SK-N-SH treated with all-trans-retinoic acid at 6 μM for 48 hours (cell line): ENCODE measurements at regions not wholly inside any gene's neighbourhood (a gene's known extent, or its start where the extent isn't known, plus 50 kb on each side); places are given as distances from the start of the nearest gene placed in this dataset.

Experiments used
- ATAC-seq: fragments of 200-7000 bp; cut with Tn5 transposase; 3 replicates; pipeline ENCODE4 v1.9.1; 2020; ENCODE audit warnings: mild to moderate bottlenecking, moderate library complexity
- ARNTL ChIP-seq: fragments of 450-650 bp; formaldehyde crosslinking; IDR thresholded peaks from 2 replicates; pipeline ENCODE4 v1.5.0; 2020; ENCODE audit warnings: low read depth, mild to moderate bottlenecking, moderate library complexity, borderline replicate concordance
- BACH2 ChIP-seq: fragments of 250-450 bp; sonication (Bioruptor Pico); IDR thresholded peaks from 2 replicates; pipeline ENCODE4 v1.9.0; 2021; ENCODE audit warnings: mild to moderate bottlenecking, borderline replicate concordance
- CSDC2 ChIP-seq: fragments of 250-450 bp; sonication (Bioruptor Pico); IDR thresholded peaks from 2 replicates; pipeline ENCODE4 v1.5.0; 2020; ENCODE audit warnings: mild to moderate bottlenecking, moderate library complexity
- CSRNP3 ChIP-seq: fragments of 250-450 bp; sonication (Bioruptor Pico); IDR thresholded peaks from 2 replicates; pipeline ENCODE4 v1.5.1; 2021; ENCODE audit warnings: mild to moderate bottlenecking, moderate library complexity
- ESRRG ChIP-seq: fragments of 250-450 bp; sonication (Bioruptor Pico); IDR thresholded peaks from 2 replicates; pipeline ENCODE4 v1.6.1; 2021; ENCODE audit warnings: mild to moderate bottlenecking
- GLIS3 ChIP-seq: fragments of 250-450 bp; sonication (Bioruptor Pico); IDR thresholded peaks from 2 replicates; pipeline ENCODE4 v1.5.0; 2020; ENCODE audit warnings: mild to moderate bottlenecking, moderate library complexity
- ISL1 ChIP-seq: fragments of 250-450 bp; sonication (Bioruptor Pico); IDR thresholded peaks from 2 replicates; pipeline ENCODE4 v2.1.2; 2022; ENCODE audit warnings: mild to moderate bottlenecking, moderate library complexity
- OSR1 ChIP-seq: fragments of 250-450 bp; sonication (Bioruptor Pico); IDR thresholded peaks from 2 replicates; pipeline ENCODE4 v1.8.0; 2022; ENCODE audit warnings: moderate library complexity, mild to moderate bottlenecking, inconsistent platforms
- PATZ1 ChIP-seq: fragments of 250-450 bp; sonication (Bioruptor Pico); IDR thresholded peaks from 2 replicates; pipeline ENCODE4 v1.8.0; 2020; ENCODE audit warnings: mild to moderate bottlenecking, moderate library complexity, borderline replicate concordance
- POU6F1 ChIP-seq: fragments of 250-450 bp; sonication (Bioruptor Pico); IDR thresholded peaks from 2 replicates; pipeline ENCODE4 v1.8.0; 2021; ENCODE audit warnings: low read depth, mild to moderate bottlenecking, moderate library complexity, borderline replicate concordance
- PPARA ChIP-seq: fragments of 250-450 bp; sonication (Bioruptor Pico); IDR thresholded peaks from 2 replicates; pipeline ENCODE4 v1.5.0; 2020; ENCODE audit warnings: mild to moderate bottlenecking, borderline replicate concordance
- SNAI2 ChIP-seq: fragments of 250-450 bp; sonication (Bioruptor Pico); IDR thresholded peaks from 2 replicates; pipeline ENCODE4 v1.5.0; 2020; ENCODE audit warnings: mild to moderate bottlenecking, moderate library complexity
- TOX ChIP-seq: fragments of 250-450 bp; sonication (Bioruptor Pico); IDR thresholded peaks from 2 replicates; pipeline ENCODE4 v1.8.0; 2021; ENCODE audit warnings: mild to moderate bottlenecking, moderate library complexity, borderline replicate concordance
- TSHZ2 ChIP-seq: fragments of 250-450 bp; sonication (Bioruptor Pico); IDR thresholded peaks from 2 replicates; pipeline ENCODE4 v1.5.0; 2020; ENCODE audit warnings: mild to moderate bottlenecking, moderate library complexity
- ZC3H10 ChIP-seq: fragments of 250-450 bp; sonication (Bioruptor Pico); IDR thresholded peaks from 2 replicates; pipeline ENCODE4 v1.5.1; 2021; ENCODE audit warnings: mild to moderate bottlenecking, moderate library complexity
- ZFP3 ChIP-seq: fragments of 250-450 bp; sonication (Bioruptor Pico); IDR thresholded peaks from 2 replicates; pipeline ENCODE4 v1.5.0; 2020; ENCODE audit warnings: mild to moderate bottlenecking, moderate library complexity
- ZFP30 ChIP-seq: fragments of 450-650 bp; formaldehyde crosslinking; IDR thresholded peaks from 2 replicates; pipeline ENCODE4 v1.5.0; 2022; ENCODE audit warnings: mild to moderate bottlenecking, moderate library complexity
- ZNF565 ChIP-seq: fragments of 450-650 bp; formaldehyde crosslinking; conservative IDR thresholded peaks from 2 replicates; pipeline ENCODE4 v1.5.0; 2020; ENCODE audit warnings: low read depth, mild to moderate bottlenecking, moderate library complexity
- ZNF70 ChIP-seq: fragments of 450-650 bp; formaldehyde crosslinking; IDR thresholded peaks from 2 replicates; pipeline ENCODE4 v1.5.0; 2020; ENCODE audit warnings: mild to moderate bottlenecking, moderate library complexity
- ZNF8 ChIP-seq: fragments of 450-650 bp; formaldehyde crosslinking; IDR thresholded peaks from 2 replicates; pipeline ENCODE4 v1.5.0; 2020; ENCODE audit warnings: mild to moderate bottlenecking, moderate library complexity

- no peak for ATAC-seq
- TF ChIP-seq OSR1 (CRISPR knock-in tag), result no peak
Observed at GRCh38 chr7:85289279-85289678, 102.4 kb upstream of the SEMA3D start.

- peak; percentile 62 for ATAC-seq
- TF ChIP-seq TSHZ2 (CRISPR knock-in tag), result no peak
- no peak for TF ChIP-seq PPARA (CRISPR knock-in tag)
- TF ChIP-seq CSRNP3 (CRISPR knock-in tag), result no peak
- TF ChIP-seq CSDC2 (CRISPR knock-in tag), result no peak
- TF ChIP-seq OSR1 (CRISPR knock-in tag), result no peak
- TF ChIP-seq ISL1 (CRISPR knock-in tag), result no peak
- no peak for TF ChIP-seq ZNF70 (CRISPR knock-in tag)
Observed at GRCh38 chr7:85287106-85287825, 100.4 kb upstream of the SEMA3D start.

GRCh38 chr7:85286446-85286845 is 99.6 kb upstream of the SEMA3D start:
- TF ChIP-seq CSRNP3 (CRISPR knock-in tag) (no peak), ARNTL (CRISPR knock-in tag) (no peak), ESRRG (CRISPR knock-in tag) (no peak), TSHZ2 (CRISPR knock-in tag) (no peak), ZNF70 (CRISPR knock-in tag) (no peak), ZFP3 (CRISPR knock-in tag) (no peak), ZNF565 (no peak), POU6F1 (CRISPR knock-in tag) (no peak), TOX (CRISPR knock-in tag) (no peak), ZFP30 (CRISPR knock-in tag) (no peak), PPARA (CRISPR knock-in tag) (no peak), BACH2 (no peak), CSDC2 (CRISPR knock-in tag) (no peak), ISL1 (CRISPR knock-in tag) (no peak), ZNF8 (CRISPR knock-in tag) (no peak), GLIS3 (CRISPR knock-in tag) (no peak), PATZ1 (CRISPR knock-in tag) (no peak), ZC3H10 (no peak), SNAI2 (CRISPR knock-in tag) (no peak)
- TF ChIP-seq, all 23 proteins: peak for 0
- no peak for ATAC-seq
